K562 (cell line): ENCODE measurements at regions not wholly inside any gene's neighbourhood (a gene's known extent, or its start where the extent isn't known, plus 50 kb on each side); places are given as distances from the start of the nearest gene placed in this dataset.

ENCODE experiments used
- ATAC-seq: fragments of 200-7000 bp; cut with Tn5 transposase; 3 replicates; pipeline ENCODE4 v1.9.1; 2020; ENCODE audit warnings: moderate library complexity
- BruUV-seq: library from RNA; stranded (reverse); fragments of 400-500 nt; replicated peaks from 2 replicates; lab custom pipeline; 2021; lab: Mats Ljungman, UMichigan
- CTCF ChIA-PET: fragments of 300-600 bp; formaldehyde crosslinking; extraction: SDS; loops from one replicate; lab custom pipeline; 2021; ENCODE audit warnings: low intra/inter-chr PET ratio; lab: Yijun Ruan, JAX
- POLR2A ChIA-PET: fragments of 300-600, 350-650 bp; sonication (Branson Sonifier 250); formaldehyde crosslinking; extraction: SDS; loops from one replicate; lab custom pipeline; 2021; ENCODE audit warnings: antibody characterized with exemption, inconsistent platforms; lab: Yijun Ruan, JAX
- DNase-seq, 4 experiments: peaks; one replicate each; pipeline versions ENCODE4 v3.0.0 to v3.0.0-alpha.2; 2011 to 2018; ENCODE audit warnings: low spot score in 3 of 4, mixed read lengths in 3 of 4; ENCODE audit errors: extremely low read depth in 1 of 4
- FAIRE-seq: peaks from 2 replicates; lab custom pipeline; 2011; peaks lifted over from hg19 to GRCh38; lab: Jason Lieb, UNC
- H2AFZ ChIP-seq: 2 replicates; pipeline ENCODE4 v1.6.0; 2011; ENCODE audit warnings: low read depth, low read length, control low read depth, inconsistent platforms
- H3K27ac ChIP-seq: fragments of 200-600 bp; 3 replicates; pipeline ENCODE4 v1.8.0; 2011; ENCODE audit warnings: low read depth, mild to moderate bottlenecking, control low read depth, inconsistent platforms, low read length, moderate library complexity, mixed read lengths; ENCODE audit errors: extremely low read depth
- H3K27me3 ChIP-seq, 2 experiments: fragments of 300-600 bp in 1 of 2; 2 replicates in 1 of 2; 3 replicates in 1 of 2; pipeline versions ENCODE4 v1.6.0 to v1.8.0; 2011; ENCODE audit warnings: inconsistent platforms in 2 of 2, low read length in 2 of 2, mild to moderate bottlenecking in 1 of 2, mixed read lengths in 1 of 2, moderate library complexity in 1 of 2; ENCODE audit not compliant: control insufficient read depth in 2 of 2, insufficient read depth in 2 of 2
- H3K36me3 ChIP-seq: fragments of 300-600 bp; 3 replicates; pipeline ENCODE4 v1.8.0; 2011; ENCODE audit warnings: mild to moderate bottlenecking, low read length, inconsistent platforms; ENCODE audit not compliant: control insufficient read depth, insufficient read depth
- H3K4me1 ChIP-seq, 2 experiments: fragments of 200-600 bp in 1 of 2; replicated peaks in 1 of 2; 2 replicates in 1 of 2; 3 replicates in 1 of 2; pipeline versions ENCODE4 v1.5.1 to v1.8.0; 2011; ENCODE audit warnings: inconsistent platforms in 2 of 2, low read length in 2 of 2, mild to moderate bottlenecking in 1 of 2, mixed read lengths in 1 of 2, moderate library complexity in 1 of 2; ENCODE audit not compliant: control insufficient read depth in 2 of 2, insufficient read depth in 2 of 2
- H3K4me2 ChIP-seq: 2 replicates; pipeline ENCODE4 v1.6.1; 2011; ENCODE audit warnings: low read length, control low read depth, inconsistent platforms, mixed read lengths; ENCODE audit not compliant: insufficient read depth
- H3K4me3 ChIP-seq: fragments of 200-600 bp; sonication (generic), shearing (Covaris generic); 2 replicates; pipeline ENCODE4 v1.5.1; 2016; ENCODE audit warnings: control low read depth, inconsistent platforms
- H3K79me2 ChIP-seq: fragments of 200-600 bp; 3 replicates; pipeline ENCODE4 v1.8.0; 2011; ENCODE audit warnings: low read length, inconsistent platforms; ENCODE audit not compliant: control insufficient read depth, insufficient read depth
- H3K9ac ChIP-seq, 2 experiments: 2 replicates each; pipeline versions ENCODE4 v1.6.0 to v1.6.1; 2011; ENCODE audit warnings: low read depth in 2 of 2, low read length in 2 of 2, control low read depth in 1 of 2, inconsistent platforms in 1 of 2, mild to moderate bottlenecking in 1 of 2, mixed read lengths in 1 of 2; ENCODE audit not compliant: insufficient read depth in 1 of 2
- H3K9me1 ChIP-seq: one replicate; pipeline ENCODE4 v1.6.0; 2011; ENCODE audit warnings: inconsistent platforms, mild to moderate bottlenecking, low read length, moderate library complexity; ENCODE audit not compliant: control insufficient read depth, insufficient read depth
- H3K9me3 ChIP-seq: replicated peaks from 2 replicates; pipeline ENCODE4 v1.5.1; 2011; ENCODE audit warnings: low read depth, low read length, inconsistent platforms; ENCODE audit not compliant: control insufficient read depth, insufficient read depth
- H4K20me1 ChIP-seq: replicated peaks from 2 replicates; pipeline ENCODE4 v1.6.1; 2011; ENCODE audit warnings: low read length, inconsistent platforms, mixed read lengths; ENCODE audit not compliant: control insufficient read depth, insufficient read depth
- STAT5A ChIP-seq: IDR thresholded peaks from 2 replicates; pipeline ENCODE4 v1.6.1; 2012; ENCODE audit warnings: low read length, inconsistent platforms, borderline replicate concordance
- TBL1XR1 ChIP-seq, 2 experiments: IDR thresholded peaks; 2 replicates each; pipeline ENCODE4 v1.6.1; 2012; ENCODE audit warnings: improper control_type of control experiment in 2 of 2, low read length in 2 of 2, mild to moderate bottlenecking in 1 of 2
- TRIM24 ChIP-seq, 2 experiments: fragments of 450-650 bp; IDR thresholded peaks; 2 replicates each; pipeline ENCODE4 v1.6.1; 2016
- ZZZ3 ChIP-seq: fragments of 450-650 bp; IDR thresholded peaks from 2 replicates; pipeline ENCODE4 v1.6.1; 2016; ENCODE audit warnings: antibody characterized with exemption, mild to moderate bottlenecking, moderate library complexity
- WGBS: fragments of 100-300 bp; shearing (Covaris generic); methylation state at CpG from one replicate; pipeline ENCODE4 v1.1.6; 2016; ENCODE audit warnings: low coverage, mixed read lengths; ENCODE audit not compliant: insufficient coverage; ENCODE audit errors: missing lambda C conversion rate; 5-methylcytosine and 5-hydroxymethylcytosine counted together
- in situ Hi-C: fragments of 300-500 bp; cut with MboI; formaldehyde crosslinking; loops from 4 replicates; pipeline ENCODE4 v1.15.0; 2018; ENCODE audit warnings: inconsistent platforms, mixed read lengths
- intact Hi-C: fragments of 100-400 bp; cut with micrococcal nuclease; formaldehyde crosslinking; loops from 2 replicates; pipeline ENCODE4 v1.14.2; 2022
- TF ChIP-seq, protein P1 (sequence below): fragments of 250-450 bp; sonication (Bioruptor Pico); IDR thresholded peaks from 2 replicates; pipeline ENCODE4 v1.4.0; 2020
- TF ChIP-seq, protein P2 (sequence below): sonication (generic); formaldehyde crosslinking; IDR thresholded peaks from 2 replicates; pipeline ENCODE4 v1.8.0; 2023; ENCODE audit warnings: missing genetic modification reagents, mild to moderate bottlenecking, borderline replicate concordance

DNA sequence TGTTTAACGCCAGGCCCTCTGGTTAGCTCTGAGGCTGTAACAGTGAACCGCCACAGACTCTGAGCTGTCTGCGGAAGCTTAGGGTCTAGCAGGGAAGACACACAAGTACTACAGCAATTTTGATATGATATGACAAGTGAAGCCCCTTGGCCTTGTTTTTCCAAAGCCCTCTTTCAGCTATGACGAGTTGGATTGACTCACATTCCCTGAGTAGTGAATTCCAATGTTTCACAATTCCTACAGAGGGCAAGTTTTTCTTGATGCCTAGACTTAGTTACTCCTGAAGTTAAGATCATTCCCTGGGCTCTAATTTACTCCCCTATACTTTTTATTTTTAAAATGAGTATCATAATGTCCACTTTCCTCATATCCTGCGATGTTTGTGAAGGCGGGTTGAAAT is 53.3 kb upstream of the CISTR start:
- Histone ChIP-seq H3K4me1 (peaks cover 0 to 20% of the 10 kb centered on the region in 2 experiments; a peak in 3 of 5 replicates), H3K4me2 (no peak overlapping the region), H3K36me3 (no peaks in the 10 kb centered on the region)
- FAIRE-seq: no peak
- WGBS: under 1% methylated on average over 5 of the region's 6 CpGs
- no TSS peak for BruUV-seq
- TF ChIP-seq TBL1XR1 (IDR thresholded peaks at IDR 0.05; ENCODE audit: low read length in 2 of 2): no peak
- TF ChIP-seq ZZZ3: no peak
- TF ChIP-seq TRIM24 (IDR thresholded peaks at IDR 0.05): no peak
- TF ChIP-seq STAT5A: no peak
- TF ChIP-seq, protein P1, sequence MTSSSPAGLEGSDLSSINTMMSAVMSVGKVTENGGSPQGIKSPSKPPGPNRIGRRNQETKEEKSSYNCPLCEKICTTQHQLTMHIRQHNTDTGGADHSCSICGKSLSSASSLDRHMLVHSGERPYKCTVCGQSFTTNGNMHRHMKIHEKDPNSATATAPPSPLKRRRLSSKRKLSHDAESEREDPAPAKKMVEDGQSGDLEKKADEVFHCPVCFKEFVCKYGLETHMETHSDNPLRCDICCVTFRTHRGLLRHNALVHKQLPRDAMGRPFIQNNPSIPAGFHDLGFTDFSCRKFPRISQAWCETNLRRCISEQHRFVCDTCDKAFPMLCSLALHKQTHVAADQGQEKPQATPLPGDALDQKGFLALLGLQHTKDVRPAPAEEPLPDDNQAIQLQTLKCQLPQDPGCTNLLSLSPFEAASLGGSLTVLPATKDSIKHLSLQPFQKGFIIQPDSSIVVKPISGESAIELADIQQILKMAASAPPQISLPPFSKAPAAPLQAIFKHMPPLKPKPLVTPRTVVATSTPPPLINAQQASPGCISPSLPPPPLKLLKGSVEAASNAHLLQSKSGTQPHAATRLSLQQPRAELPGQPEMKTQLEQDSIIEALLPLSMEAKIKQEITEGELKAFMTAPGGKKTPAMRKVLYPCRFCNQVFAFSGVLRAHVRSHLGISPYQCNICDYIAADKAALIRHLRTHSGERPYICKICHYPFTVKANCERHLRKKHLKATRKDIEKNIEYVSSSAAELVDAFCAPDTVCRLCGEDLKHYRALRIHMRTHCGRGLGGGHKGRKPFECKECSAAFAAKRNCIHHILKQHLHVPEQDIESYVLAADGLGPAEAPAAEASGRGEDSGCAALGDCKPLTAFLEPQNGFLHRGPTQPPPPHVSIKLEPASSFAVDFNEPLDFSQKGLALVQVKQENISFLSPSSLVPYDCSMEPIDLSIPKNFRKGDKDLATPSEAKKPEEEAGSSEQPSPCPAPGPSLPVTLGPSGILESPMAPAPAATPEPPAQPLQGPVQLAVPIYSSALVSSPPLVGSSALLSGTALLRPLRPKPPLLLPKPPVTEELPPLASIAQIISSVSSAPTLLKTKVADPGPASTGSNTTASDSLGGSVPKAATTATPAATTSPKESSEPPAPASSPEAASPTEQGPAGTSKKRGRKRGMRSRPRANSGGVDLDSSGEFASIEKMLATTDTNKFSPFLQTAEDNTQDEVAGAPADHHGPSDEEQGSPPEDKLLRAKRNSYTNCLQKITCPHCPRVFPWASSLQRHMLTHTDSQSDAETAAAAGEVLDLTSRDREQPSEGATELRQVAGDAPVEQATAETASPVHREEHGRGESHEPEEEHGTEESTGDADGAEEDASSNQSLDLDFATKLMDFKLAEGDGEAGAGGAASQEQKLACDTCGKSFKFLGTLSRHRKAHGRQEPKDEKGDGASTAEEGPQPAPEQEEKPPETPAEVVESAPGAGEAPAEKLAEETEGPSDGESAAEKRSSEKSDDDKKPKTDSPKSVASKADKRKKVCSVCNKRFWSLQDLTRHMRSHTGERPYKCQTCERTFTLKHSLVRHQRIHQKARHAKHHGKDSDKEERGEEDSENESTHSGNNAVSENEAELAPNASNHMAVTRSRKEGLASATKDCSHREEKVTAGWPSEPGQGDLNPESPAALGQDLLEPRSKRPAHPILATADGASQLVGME (CRISPR knock-in tag): no peak
- TF ChIP-seq, protein P2, sequence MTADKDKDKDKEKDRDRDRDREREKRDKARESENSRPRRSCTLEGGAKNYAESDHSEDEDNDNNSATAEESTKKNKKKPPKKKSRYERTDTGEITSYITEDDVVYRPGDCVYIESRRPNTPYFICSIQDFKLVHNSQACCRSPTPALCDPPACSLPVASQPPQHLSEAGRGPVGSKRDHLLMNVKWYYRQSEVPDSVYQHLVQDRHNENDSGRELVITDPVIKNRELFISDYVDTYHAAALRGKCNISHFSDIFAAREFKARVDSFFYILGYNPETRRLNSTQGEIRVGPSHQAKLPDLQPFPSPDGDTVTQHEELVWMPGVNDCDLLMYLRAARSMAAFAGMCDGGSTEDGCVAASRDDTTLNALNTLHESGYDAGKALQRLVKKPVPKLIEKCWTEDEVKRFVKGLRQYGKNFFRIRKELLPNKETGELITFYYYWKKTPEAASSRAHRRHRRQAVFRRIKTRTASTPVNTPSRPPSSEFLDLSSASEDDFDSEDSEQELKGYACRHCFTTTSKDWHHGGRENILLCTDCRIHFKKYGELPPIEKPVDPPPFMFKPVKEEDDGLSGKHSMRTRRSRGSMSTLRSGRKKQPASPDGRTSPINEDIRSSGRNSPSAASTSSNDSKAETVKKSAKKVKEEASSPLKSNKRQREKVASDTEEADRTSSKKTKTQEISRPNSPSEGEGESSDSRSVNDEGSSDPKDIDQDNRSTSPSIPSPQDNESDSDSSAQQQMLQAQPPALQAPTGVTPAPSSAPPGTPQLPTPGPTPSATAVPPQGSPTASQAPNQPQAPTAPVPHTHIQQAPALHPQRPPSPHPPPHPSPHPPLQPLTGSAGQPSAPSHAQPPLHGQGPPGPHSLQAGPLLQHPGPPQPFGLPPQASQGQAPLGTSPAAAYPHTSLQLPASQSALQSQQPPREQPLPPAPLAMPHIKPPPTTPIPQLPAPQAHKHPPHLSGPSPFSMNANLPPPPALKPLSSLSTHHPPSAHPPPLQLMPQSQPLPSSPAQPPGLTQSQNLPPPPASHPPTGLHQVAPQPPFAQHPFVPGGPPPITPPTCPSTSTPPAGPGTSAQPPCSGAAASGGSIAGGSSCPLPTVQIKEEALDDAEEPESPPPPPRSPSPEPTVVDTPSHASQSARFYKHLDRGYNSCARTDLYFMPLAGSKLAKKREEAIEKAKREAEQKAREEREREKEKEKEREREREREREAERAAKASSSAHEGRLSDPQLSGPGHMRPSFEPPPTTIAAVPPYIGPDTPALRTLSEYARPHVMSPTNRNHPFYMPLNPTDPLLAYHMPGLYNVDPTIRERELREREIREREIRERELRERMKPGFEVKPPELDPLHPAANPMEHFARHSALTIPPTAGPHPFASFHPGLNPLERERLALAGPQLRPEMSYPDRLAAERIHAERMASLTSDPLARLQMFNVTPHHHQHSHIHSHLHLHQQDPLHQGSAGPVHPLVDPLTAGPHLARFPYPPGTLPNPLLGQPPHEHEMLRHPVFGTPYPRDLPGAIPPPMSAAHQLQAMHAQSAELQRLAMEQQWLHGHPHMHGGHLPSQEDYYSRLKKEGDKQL (CRISPR knock-in tag): no peak
- TF ChIP-seq, all 486 proteins: peak for 0
- in situ Hi-C loops: no loop called here
- intact Hi-C loops: loop anchor here (5.0 kb wide), 1 partner anchor 142 kb away; no protein-coding TSS in a partner anchor
- ATAC-seq: no peak
- Histone ChIP-seq H3K4me3 (no peak overlapping the region), H4K20me1 (peaks cover 8% of the 10 kb centered on the region; the same call in 1 of the 2 replicates), H3K9ac (no peak overlapping the region), H3K27ac (no peak overlapping the region), H3K9me3 (no peaks in the 10 kb centered on the region), H3K79me2 (no peaks in the 10 kb centered on the region), H2AFZ (no peak overlapping the region), H3K27me3 (peaks cover 8 to 22% of the 10 kb centered on the region in 2 experiments; a peak in 4 of 5 replicates), H3K9me1 (no peaks in the 10 kb centered on the region)
- no peak for DNase-seq
- POLR2A ChIA-PET: interaction anchor here (0.6 kb wide), 2 partner anchors 9 to 44 kb away, joined by 3 read pairs; no protein-coding TSS in a partner anchor
- CTCF ChIA-PET: no interaction called here
